GM19328 (cell line): ENCODE measurements at regions not wholly inside any gene's neighbourhood (a gene's known extent, or its start where the extent isn't known, plus 50 kb on each side); places are given as distances from the start of the nearest gene placed in this dataset.
"Not testable (repeated sequence)": the region's sequence is repeated elsewhere in the genome, so short reads cannot be mapped to it uniquely, and the experiment has no call there.

Experiments used
- ATAC-seq: cut with Tn5 transposase; IDR thresholded peaks from one replicate; pipeline ENCODE4 v1.9.1; 2021; ENCODE audit warnings: mild to moderate bottlenecking, moderate library complexity; ENCODE audit not compliant: unreplicated experiment

DNA sequence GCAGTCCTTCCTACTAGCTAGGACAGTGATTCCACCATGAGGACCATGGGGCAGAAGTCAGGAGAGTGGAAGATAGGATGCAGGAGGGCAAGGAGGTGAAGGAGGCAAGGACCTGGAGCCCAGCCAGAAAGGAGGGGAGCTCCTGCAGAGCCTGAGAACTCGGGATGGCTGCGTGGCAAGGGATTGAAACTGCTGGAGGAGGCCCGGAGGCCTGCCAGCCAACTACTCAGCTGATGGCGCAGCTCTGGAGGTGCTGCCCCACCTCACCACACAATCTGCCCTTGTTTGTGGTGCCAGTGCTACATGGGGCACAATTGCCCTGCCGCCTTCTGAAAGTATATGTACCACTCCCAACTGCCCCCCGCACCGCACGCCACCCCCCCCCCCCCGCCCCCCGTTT is 307.3 kb upstream of the CHRNA7 start:
- ATAC-seq: not testable (repeated sequence)

GRCh38 chr15:31724903-31725302 is 305.4 kb upstream of the CHRNA7 start:
- not testable (repeated sequence) for ATAC-seq

DNA sequence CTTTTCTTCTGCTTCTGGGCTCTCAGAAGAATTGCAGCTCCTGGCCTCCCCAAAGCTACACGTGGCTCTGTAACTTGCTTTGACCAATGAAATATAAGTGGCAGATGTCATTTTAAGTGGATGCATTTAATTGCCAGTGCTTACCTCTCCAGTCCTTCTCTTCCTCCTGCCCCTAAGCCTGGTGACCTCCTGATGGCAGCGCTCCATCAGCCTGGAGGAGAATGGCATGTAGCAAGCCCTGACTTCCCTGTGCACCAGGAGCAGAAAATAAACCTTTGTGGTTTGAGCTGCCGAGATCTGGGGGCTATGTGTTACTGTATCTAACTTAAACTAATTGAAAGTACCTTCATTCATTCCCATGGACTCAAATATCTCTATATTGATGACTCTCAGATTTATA is 304.7 kb upstream of the CHRNA7 start:
- not testable (repeated sequence) for ATAC-seq

DNA sequence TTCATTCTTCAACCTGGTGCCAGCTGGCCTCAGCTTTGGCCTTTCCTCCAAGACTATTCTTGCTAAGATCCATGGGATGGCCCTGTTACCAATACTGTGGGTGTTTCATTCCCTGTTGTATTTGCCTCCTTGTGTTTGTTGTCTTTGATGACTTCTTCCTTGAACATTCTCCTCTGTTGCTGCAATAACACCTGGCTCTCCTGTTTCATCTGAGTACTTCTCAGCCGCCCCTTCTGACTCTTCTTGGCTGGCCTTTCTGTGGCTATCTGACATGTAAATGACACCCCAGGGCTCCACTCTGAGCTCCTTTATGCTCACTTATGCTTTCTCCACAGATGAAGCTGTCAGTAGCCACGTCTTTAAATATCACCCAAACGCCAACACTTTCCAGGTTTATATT is 302.7 kb upstream of the CHRNA7 start:
- ATAC-seq: no peak

GRCh38 chr15:31732726-31733125 is 297.6 kb upstream of the CHRNA7 start:
- ATAC-seq: no peak

- ATAC-seq: no peak
Observed at GRCh38 chr15:31733424-31733823, 296.9 kb upstream of the CHRNA7 start.

GRCh38 chr15:31740203-31740602 is 290.1 kb upstream of the CHRNA7 start:
- ATAC-seq: no peak

GRCh38 chr15:31745841-31746240 is 284.5 kb upstream of the CHRNA7 start:
- no peak for ATAC-seq

GRCh38 chr15:31752065-31752762 is 278.1 kb upstream of the CHRNA7 start:
- no peak for ATAC-seq

DNA sequence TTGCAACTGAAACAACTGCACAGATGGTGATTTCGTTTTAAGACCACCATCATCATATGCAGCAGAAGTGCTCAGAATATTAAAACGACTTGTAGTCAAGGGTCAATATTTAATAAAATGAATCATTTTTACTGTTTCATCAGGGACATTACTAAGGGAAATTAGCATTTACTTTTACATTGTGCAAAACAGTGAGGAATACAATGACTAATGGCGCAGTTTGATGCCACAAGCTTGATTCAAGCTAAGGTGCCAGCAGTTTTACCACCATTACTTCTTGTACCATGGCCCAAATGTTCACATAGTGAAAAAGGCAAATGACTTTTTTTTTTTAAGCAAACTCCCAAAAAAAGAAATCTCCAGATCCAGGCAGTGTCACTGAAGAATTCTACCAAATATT is 277.4 kb upstream of the CHRNA7 start:
- no peak for ATAC-seq

GRCh38 chr15:31758126-31758525 is 272.2 kb upstream of the CHRNA7 start:
- ATAC-seq: no peak

- ATAC-seq: no peak
Observed at GRCh38 chr15:31768055-31768454, 262.3 kb upstream of the CHRNA7 start.

GRCh38 chr15:31774045-31774444 is 256.3 kb upstream of the CHRNA7 start:
- no peak for ATAC-seq

- ATAC-seq: no peak
Observed at GRCh38 chr15:31776039-31776438, 254.3 kb upstream of the CHRNA7 start.

DNA sequence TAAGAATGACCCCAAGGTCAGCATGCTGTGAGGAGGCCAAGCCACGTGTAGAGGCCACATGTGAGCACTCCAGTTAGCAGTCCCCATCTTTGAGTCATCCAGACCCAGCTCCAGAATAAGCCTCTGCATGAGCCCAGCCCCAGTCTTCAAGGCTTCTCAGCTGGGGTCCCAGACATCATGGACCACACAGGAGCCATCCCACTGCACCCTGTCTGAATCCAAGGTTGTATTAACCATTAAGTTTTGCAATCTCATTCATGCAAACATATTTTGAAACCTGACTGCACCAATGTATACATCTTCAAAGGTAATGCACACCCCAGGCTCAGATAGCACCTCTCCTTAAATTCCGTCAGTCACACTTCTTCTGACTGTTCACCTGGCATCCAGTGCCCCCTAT is 249.1 kb upstream of the CHRNA7 start:
- no peak for ATAC-seq

- ATAC-seq: no peak
Observed at GRCh38 chr15:31782016-31782783, 248.1 kb upstream of the CHRNA7 start.

GRCh38 chr15:31782951-31783350 is 247.4 kb upstream of the CHRNA7 start:
- no peak for ATAC-seq

GRCh38 chr15:31786360-31786759 is 244.0 kb upstream of the CHRNA7 start:
- no peak for ATAC-seq

GRCh38 chr15:31788104-31788503 is 242.2 kb upstream of the CHRNA7 start:
- ATAC-seq: no peak

DNA sequence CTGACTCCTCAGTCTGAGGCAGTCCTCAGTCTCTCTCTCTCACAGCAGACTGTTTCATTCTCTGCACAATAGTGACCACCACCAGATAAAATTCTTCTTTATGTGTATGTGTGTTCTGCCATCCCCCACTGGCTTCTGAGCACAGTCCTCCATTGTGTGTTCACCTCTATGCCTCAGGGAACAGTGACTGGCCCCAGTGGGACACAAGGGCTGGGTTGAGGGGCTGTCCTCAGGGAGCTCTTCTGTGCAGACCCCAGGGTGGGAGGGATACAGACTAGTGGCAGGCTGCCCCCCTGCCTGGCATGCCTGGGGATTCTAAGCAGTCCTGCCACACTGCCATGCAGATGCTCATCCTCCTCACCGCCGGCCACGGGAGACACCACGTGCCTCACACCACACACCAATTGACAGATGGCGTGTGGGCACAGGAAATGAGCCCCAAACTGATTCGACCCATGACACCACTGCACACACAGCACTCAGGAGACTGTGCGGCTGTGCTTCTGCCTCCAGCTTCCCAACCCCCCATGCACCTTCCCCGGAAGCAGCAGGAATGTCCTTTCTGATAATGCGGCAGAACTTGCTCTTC is 237.6 kb upstream of the CHRNA7 start:
- no peak for ATAC-seq

DNA sequence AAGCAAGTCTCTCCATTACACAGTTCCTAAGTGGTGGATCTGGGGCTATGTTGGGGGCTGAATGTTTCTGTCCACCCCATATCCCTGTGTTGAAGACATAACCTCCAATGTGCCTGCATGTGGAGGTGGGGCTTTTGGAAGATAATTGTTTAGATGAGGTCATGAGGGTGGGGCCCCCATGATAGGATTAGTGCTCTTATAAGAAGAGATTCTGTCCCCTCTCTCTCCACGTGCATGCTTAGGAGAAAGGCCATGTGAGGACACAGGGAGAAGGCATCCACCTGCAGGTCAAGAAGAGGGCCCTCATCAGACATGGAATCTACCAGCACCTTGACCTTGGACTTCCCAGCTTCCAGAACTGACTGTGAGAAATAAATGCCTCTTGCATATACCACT is 231.0 kb upstream of the CHRNA7 start:
- ATAC-seq: no peak

GRCh38 chr15:31799715-31800321 is 230.5 kb upstream of the CHRNA7 start:
- ATAC-seq: no peak
